Transverse colon (tissue), 4 donors: ENCODE measurements at regions not wholly inside any gene's neighbourhood (a gene's known extent, or its start where the extent isn't known, plus 50 kb on each side); places are given as distances from the start of the nearest gene placed in this dataset.

Experiments
- DNase-seq: peaks from one replicate; pipeline ENCODE4 v3.0.0-alpha.2; 2019
- H3K27ac ChIP-seq, 4 donors: fragments of 200-600 bp; sonication (generic); 2 replicates each; pipeline ENCODE4 v1.5.1; 2016 to 2018; ENCODE audit warnings: inconsistent platforms in 4 of 4
- H3K27me3 ChIP-seq: fragments of 200-600 bp; sonication (generic); 2 replicates; pipeline ENCODE4 v1.5.1; 2017; ENCODE audit warnings: inconsistent platforms
- H3K36me3 ChIP-seq, 4 donors: fragments of 200-600 bp; sonication (generic); 2 replicates each; pipeline ENCODE4 v1.5.1; 2017 to 2019; ENCODE audit warnings: inconsistent platforms in 4 of 4
- H3K4me1 ChIP-seq, 4 donors: fragments of 200-600 bp; sonication (generic); 2 replicates each; pipeline ENCODE4 v1.5.1; 2017 to 2020; ENCODE audit warnings: inconsistent platforms in 4 of 4
- H3K4me3 ChIP-seq, 4 donors: fragments of 200-600 bp; sonication (generic); 1 replicate in 1 of 4; 2 replicates in 3 of 4; pipeline versions ENCODE4 v1.5.1 to v1.6.1; 2017 to 2019; ENCODE audit warnings: inconsistent platforms in 4 of 4
- H3K9me3 ChIP-seq, 2 donors: fragments of 200-600 bp; sonication (generic); 2 replicates each; pipeline ENCODE4 v1.5.1; 2017 to 2019; ENCODE audit warnings: inconsistent platforms in 2 of 2
- EP300 ChIP-seq: sonication (generic); formaldehyde crosslinking; IDR thresholded peaks from one replicate; pipeline ENCODE4 v1.6.1; 2017; ENCODE audit warnings: antibody characterized with exemption, low read depth
- POLR2A ChIP-seq: fragments of 450-650 bp; IDR thresholded peaks from one replicate; pipeline ENCODE4 v1.6.1; 2016; ENCODE audit warnings: antibody characterized with exemption, mild to moderate bottlenecking, moderate library complexity
- POLR2AphosphoS5 ChIP-seq, 3 donors: sonication (generic); formaldehyde crosslinking; IDR thresholded peaks; one replicate each; pipeline ENCODE4 v1.6.1; 2016; ENCODE audit warnings: antibody characterized with exemption in 3 of 3
- WGBS, 2 donors: methylation state at CpG; one replicate each; pipeline ENCODE4 v1.1.5; 2018; ENCODE audit warnings: low coverage in 1 of 2; 5-methylcytosine and 5-hydroxymethylcytosine counted together
- in situ Hi-C, 4 donors: fragments of 200-750 bp; cut with MboI; loops; one replicate each; pipeline versions ENCODE4 v1.15.0 to v1.15.1; 2017; ENCODE audit warnings: low sequenced_read_pairs in 3 of 4, low pct_ligation_motif_present in 1 of 4, low pct_unique_long_range_greater_than_20kb in 1 of 4
- intact Hi-C: fragments of 100-400 bp; cut with DNase I; formaldehyde crosslinking; loops from one replicate; pipeline ENCODE4 v1.15.1; 2023; ENCODE audit warnings: low total_unique reads
- TF ChIP-seq, protein P1 (sequence below), 5 experiments: fragments of 200-600 bp in 3 of 5; fragments of 450-650 bp in 2 of 5; sonication (generic) in 3 of 5; IDR thresholded peaks; 1 replicate in 2 of 5; 2 replicates in 3 of 5; pipeline ENCODE4 v1.5.1; 2016 to 2017; ENCODE audit warnings: antibody characterized with exemption in 5 of 5, inconsistent platforms in 3 of 5, mild to moderate bottlenecking in 2 of 5, moderate library complexity in 1 of 5

DNA sequence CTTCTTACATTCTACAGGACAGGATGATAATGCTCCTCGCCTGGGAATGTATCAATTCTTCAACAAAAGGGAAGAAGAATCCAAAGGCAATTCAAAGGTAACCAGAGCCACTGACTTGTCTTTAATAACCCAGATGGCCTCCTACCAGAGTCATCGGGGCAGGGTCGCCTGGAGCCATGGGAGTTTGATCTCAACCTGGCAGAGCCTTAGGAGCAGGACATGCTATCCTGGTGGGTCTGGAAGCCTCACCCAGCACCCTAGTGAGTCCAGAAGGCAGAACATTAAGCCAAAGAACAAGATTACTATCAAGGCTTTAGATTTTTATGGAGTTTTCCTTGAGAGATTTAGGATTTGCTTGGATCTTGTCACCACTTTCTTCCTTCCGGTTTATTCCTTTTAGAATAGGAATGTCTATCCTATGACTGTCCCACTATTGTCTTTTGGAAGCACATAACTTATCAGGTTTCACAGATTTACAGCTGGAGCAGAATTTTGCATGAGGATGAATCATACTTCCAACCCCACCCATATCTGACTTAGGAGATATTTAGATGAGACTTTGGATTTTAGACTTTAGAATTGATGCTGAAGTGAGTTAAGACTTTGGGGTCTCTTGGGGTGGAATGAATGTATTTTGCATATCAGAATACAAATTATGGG is 330.3 kb upstream of the GOLIM4 start:
- Histone ChIP-seq H3K9me3 (no peaks in the 10 kb centered on the region), H3K4me1 (no peaks in the 10 kb centered on the region), H3K27me3 (no peaks in the 10 kb centered on the region), H3K36me3 (no peaks in the 10 kb centered on the region), H3K4me3 (no peak overlapping the region), H3K27ac (no peak overlapping the region)
- in situ Hi-C loops = no loop called here
- DNase-seq = no peak
- TF ChIP-seq POLR2A (no peak), POLR2AphosphoS5 (IDR thresholded peaks at IDR 0.05) (no peak), EP300 (no peak)
- TF ChIP-seq, protein P1, sequence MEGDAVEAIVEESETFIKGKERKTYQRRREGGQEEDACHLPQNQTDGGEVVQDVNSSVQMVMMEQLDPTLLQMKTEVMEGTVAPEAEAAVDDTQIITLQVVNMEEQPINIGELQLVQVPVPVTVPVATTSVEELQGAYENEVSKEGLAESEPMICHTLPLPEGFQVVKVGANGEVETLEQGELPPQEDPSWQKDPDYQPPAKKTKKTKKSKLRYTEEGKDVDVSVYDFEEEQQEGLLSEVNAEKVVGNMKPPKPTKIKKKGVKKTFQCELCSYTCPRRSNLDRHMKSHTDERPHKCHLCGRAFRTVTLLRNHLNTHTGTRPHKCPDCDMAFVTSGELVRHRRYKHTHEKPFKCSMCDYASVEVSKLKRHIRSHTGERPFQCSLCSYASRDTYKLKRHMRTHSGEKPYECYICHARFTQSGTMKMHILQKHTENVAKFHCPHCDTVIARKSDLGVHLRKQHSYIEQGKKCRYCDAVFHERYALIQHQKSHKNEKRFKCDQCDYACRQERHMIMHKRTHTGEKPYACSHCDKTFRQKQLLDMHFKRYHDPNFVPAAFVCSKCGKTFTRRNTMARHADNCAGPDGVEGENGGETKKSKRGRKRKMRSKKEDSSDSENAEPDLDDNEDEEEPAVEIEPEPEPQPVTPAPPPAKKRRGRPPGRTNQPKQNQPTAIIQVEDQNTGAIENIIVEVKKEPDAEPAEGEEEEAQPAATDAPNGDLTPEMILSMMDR (IDR thresholded peaks at IDR 0.05) = no peak
- intact Hi-C loops = no loop called here
- WGBS, 2 donors = 78 to 83% methylated on average over 2 to 4 of the region's 4 CpGs

DNA sequence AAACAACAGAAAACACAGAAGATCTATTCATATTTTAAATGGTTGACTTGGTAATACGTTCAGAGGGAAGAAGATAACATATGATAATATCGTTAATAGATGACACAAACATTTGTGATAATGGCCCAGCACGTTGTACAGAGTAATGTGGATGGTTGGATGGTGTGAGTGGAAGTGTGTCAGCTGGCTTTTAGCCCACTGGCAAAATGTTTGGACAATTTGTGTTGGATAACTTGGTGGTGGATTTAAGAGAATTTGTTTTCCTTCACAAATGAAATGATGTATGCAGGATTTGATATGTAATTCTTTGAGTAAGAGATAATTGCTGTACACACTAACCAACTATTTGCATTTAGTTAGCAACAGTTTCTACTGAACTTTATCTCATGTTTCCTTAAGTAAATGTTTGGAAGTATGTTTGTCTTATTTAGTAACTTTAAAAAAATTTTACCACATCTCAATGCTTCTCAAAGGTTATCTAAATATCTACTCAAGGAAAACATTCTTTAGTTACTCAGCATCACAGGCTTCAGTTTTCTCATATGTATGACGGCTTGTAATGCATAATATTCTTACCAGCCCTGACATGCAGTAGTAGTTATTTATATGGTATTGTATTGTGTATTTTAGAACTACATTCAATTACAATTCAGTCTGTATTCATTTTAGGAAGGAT is 328.5 kb upstream of the GOLIM4 start:
- no peak overlapping the region for H3K27ac ChIP-seq
- H3K4me1 ChIP-seq = no peaks in the 10 kb centered on the region
- DNase-seq = no peak
- WGBS, 2 donors = 53 to 55% methylated on average over 4 of the region's 4 CpGs
- H3K4me3 ChIP-seq = no peak overlapping the region
- no peaks in the 10 kb centered on the region for H3K36me3 ChIP-seq
- no peaks in the 10 kb centered on the region for H3K9me3 ChIP-seq
- intact Hi-C loops = no loop called here
- TF ChIP-seq, protein P1 (IDR thresholded peaks at IDR 0.05) = no peak
- TF ChIP-seq EP300 (no peak), POLR2AphosphoS5 (IDR thresholded peaks at IDR 0.05) (no peak), POLR2A (no peak)
- H3K27me3 ChIP-seq = no peaks in the 10 kb centered on the region
- in situ Hi-C loops = no loop called here

DNA sequence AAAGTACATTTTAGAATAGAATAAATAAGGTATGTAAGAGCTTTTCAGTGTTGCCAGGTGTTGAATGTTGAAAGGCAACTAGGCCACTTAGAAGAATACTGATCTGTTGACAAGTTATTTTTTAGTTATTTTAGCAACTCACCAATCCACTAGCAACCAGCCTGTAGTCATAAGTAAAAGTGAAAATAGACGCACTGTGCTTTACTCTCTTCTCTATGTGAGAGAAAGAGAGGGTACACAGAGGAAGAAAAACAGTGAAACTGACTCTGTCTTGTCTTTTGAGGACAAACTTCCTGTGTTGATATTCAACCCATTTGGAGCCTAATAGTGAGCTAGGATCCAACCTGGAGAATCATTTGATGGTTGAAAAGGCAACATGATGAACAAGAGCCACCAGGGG is 327.1 kb upstream of the GOLIM4 start:
- in situ Hi-C loops = no loop called here
- Histone ChIP-seq H3K27me3 (no peaks in the 10 kb centered on the region), H3K4me3 (no peak overlapping the region), H3K36me3 (no peaks in the 10 kb centered on the region), H3K9me3 (no peaks in the 10 kb centered on the region), H3K4me1 (no peaks in the 10 kb centered on the region), H3K27ac (no peak overlapping the region)
- intact Hi-C loops = no loop called here
- WGBS, 2 donors = 76 to 100% methylated on average over 1 of the region's 1 CpG
- DNase-seq = no peak
- no peak for TF ChIP-seq POLR2AphosphoS5 (IDR thresholded peaks at IDR 0.05)
- no peak for TF ChIP-seq POLR2A
- TF ChIP-seq, protein P1 (IDR thresholded peaks at IDR 0.05) = no peak

DNA sequence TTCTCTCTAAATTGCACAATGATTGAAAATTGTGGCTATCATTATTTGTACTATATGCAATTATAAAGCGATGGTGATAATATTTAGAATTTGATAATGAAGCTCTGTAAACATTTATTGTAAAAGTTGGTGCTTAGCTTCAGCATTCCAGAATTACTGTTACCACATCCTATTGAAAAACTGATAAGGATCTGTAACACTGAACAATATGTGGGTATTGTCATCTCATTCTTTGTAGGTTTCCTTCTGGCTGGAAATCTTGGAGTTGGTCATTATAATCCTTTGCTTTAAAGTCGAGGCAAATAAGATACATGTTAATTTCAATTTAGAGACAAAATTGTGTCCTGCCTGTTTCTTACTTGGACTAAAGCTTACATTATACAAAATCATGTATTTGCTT is 323.4 kb upstream of the GOLIM4 start:
- Histone ChIP-seq H3K9me3 (no peaks in the 10 kb centered on the region), H3K27me3 (no peaks in the 10 kb centered on the region), H3K27ac (no peak overlapping the region), H3K4me1 (no peaks in the 10 kb centered on the region), H3K4me3 (no peak overlapping the region), H3K36me3 (no peaks in the 10 kb centered on the region)
- in situ Hi-C loops = no loop called here
- no peak for DNase-seq
- intact Hi-C loops = no loop called here
- no peak for TF ChIP-seq EP300
- TF ChIP-seq POLR2AphosphoS5 (IDR thresholded peaks at IDR 0.05) = no peak
- no peak for TF ChIP-seq POLR2A
- TF ChIP-seq, protein P1 (IDR thresholded peaks at IDR 0.05) = no peak
- 79% methylated on average over 2 of the region's 2 CpGs for WGBS, 2 donors
